PC-9 (cell line): ENCODE measurements at regions not wholly inside any gene's neighbourhood (a gene's known extent, or its start where the extent isn't known, plus 50 kb on each side); places are given as distances from the start of the nearest gene placed in this dataset.

ENCODE experiments used
- BruUV-seq: library from RNA; stranded (reverse); fragments of 400-500 nt; replicated peaks from 2 replicates; lab custom pipeline; 2021; lab: Mats Ljungman, UMichigan
- CTCF ChIA-PET: fragments of 300-600 bp; sonication (Branson Sonifier 250); formaldehyde crosslinking; loops from one replicate; lab custom pipeline; 2022; ENCODE audit warnings: antibody characterized with exemption; lab: Charles Lee
- POLR2A ChIA-PET: fragments of 300-600 bp; sonication (Branson Sonifier 250); formaldehyde crosslinking; loops from one replicate; lab custom pipeline; 2022; ENCODE audit warnings: antibody characterized with exemption; ENCODE audit not compliant: unreplicated experiment; lab: Charles Lee
- DNase-seq, 2 experiments: peaks; one replicate each; pipeline versions ENCODE4 v3.0.0 to v3.0.0-alpha.2; 2015 to 2022; ENCODE audit warnings: mixed read lengths in 1 of 2
- H2AFZ ChIP-seq: fragments of 200-600 bp; sonication (generic); 2 replicates; pipeline ENCODE4 v1.8.1; 2017; ENCODE audit warnings: antibody characterized with exemption
- H3F3A ChIP-seq: fragments of 200-600 bp; sonication (generic); 2 replicates; pipeline ENCODE4 v1.8.1; 2017; ENCODE audit warnings: antibody characterized with exemption, mild to moderate bottlenecking, low read depth; ENCODE audit not compliant: insufficient read depth
- H3K27ac ChIP-seq: fragments of 200-600 bp; sonication (generic); 2 replicates; pipeline ENCODE4 v1.6.1; 2016; ENCODE audit warnings: mixed run types
- H3K27me3 ChIP-seq: fragments of 200-600 bp; sonication (generic); 2 replicates; pipeline ENCODE4 v1.6.1; 2016; ENCODE audit warnings: low read depth, mixed run types; ENCODE audit not compliant: insufficient read depth
- H3K36me3 ChIP-seq: fragments of 200-600 bp; sonication (generic); 2 replicates; pipeline ENCODE4 v1.6.1; 2016; ENCODE audit warnings: low read depth, mixed run types
- H3K4me1 ChIP-seq: fragments of 200-600 bp; sonication (generic); replicated peaks from 2 replicates; pipeline ENCODE4 v1.6.1; 2016; ENCODE audit warnings: mixed run types; ENCODE audit not compliant: insufficient read depth
- H3K4me2 ChIP-seq: fragments of 200-600 bp; sonication (generic); 2 replicates; pipeline ENCODE4 v1.6.1; 2017; ENCODE audit warnings: mixed run types
- H3K4me3 ChIP-seq: fragments of 200-600 bp; sonication (generic); 2 replicates; pipeline ENCODE4 v1.6.1; 2016; ENCODE audit warnings: mixed run types
- H3K79me2 ChIP-seq: fragments of 200-600 bp; sonication (generic); 2 replicates; pipeline ENCODE4 v1.6.1; 2017; ENCODE audit warnings: low read depth, mixed run types
- H3K9me2 ChIP-seq: fragments of 200-600 bp; sonication (generic); 2 replicates; pipeline ENCODE4 v1.8.1; 2017; ENCODE audit warnings: mild to moderate bottlenecking; ENCODE audit not compliant: insufficient read depth
- H3K9me3 ChIP-seq: fragments of 200-600 bp; sonication (generic); 2 replicates; pipeline ENCODE4 v1.8.1; 2016; ENCODE audit warnings: low read depth; ENCODE audit not compliant: insufficient read depth
- H4K20me1 ChIP-seq: fragments of 200-600 bp; sonication (generic); 2 replicates; pipeline ENCODE4 v1.8.1; 2017; ENCODE audit not compliant: insufficient read depth
- EZH2 ChIP-seq: fragments of 200-600 bp; sonication (generic); IDR thresholded peaks from 2 replicates; pipeline ENCODE4 v1.8.0; 2017; ENCODE audit warnings: antibody characterized with exemption, low read depth
- intact Hi-C: fragments of 100-400 bp; cut with micrococcal nuclease; formaldehyde crosslinking; loops from one replicate; pipeline ENCODE4 v1.10.0; 2022; ENCODE audit not compliant: unreplicated experiment
- TF ChIP-seq, protein P1 (sequence below): fragments of 200-600 bp; sonication (generic); conservative IDR thresholded peaks from 2 replicates; pipeline ENCODE4 v1.6.1; 2017; ENCODE audit warnings: mixed run types, antibody characterized with exemption, mild to moderate bottlenecking, moderate library complexity

GRCh38 chr2:16393500-16394071 lies 272.0 kb downstream of the CYRIA start:
- Histone ChIP-seq H3K27me3 (peaks cover 41% of the 10 kb centered on the region), H3K4me2 (no peak overlapping the region), H3K9me2 (no peaks in the 10 kb centered on the region), H3K4me1 (no peaks in the 10 kb centered on the region), H3K36me3 (no peaks in the 10 kb centered on the region), H3K9me3 (no peaks in the 10 kb centered on the region), H2AFZ (no peak overlapping the region), H3K4me3 (no peak overlapping the region), H3F3A (no peaks in the 10 kb centered on the region), H3K27ac (no peak overlapping the region), H4K20me1 (no peaks in the 10 kb centered on the region), H3K79me2 (no peaks in the 10 kb centered on the region)
- DNase-seq: no peak
- BruUV-seq: no TSS peak
- CTCF ChIA-PET: no interaction called here
- intact Hi-C loops: no loop called here
- POLR2A ChIA-PET: no interaction called here
- TF ChIP-seq EZH2: no peak
- TF ChIP-seq, protein P1, sequence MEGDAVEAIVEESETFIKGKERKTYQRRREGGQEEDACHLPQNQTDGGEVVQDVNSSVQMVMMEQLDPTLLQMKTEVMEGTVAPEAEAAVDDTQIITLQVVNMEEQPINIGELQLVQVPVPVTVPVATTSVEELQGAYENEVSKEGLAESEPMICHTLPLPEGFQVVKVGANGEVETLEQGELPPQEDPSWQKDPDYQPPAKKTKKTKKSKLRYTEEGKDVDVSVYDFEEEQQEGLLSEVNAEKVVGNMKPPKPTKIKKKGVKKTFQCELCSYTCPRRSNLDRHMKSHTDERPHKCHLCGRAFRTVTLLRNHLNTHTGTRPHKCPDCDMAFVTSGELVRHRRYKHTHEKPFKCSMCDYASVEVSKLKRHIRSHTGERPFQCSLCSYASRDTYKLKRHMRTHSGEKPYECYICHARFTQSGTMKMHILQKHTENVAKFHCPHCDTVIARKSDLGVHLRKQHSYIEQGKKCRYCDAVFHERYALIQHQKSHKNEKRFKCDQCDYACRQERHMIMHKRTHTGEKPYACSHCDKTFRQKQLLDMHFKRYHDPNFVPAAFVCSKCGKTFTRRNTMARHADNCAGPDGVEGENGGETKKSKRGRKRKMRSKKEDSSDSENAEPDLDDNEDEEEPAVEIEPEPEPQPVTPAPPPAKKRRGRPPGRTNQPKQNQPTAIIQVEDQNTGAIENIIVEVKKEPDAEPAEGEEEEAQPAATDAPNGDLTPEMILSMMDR: no peak

DNA sequence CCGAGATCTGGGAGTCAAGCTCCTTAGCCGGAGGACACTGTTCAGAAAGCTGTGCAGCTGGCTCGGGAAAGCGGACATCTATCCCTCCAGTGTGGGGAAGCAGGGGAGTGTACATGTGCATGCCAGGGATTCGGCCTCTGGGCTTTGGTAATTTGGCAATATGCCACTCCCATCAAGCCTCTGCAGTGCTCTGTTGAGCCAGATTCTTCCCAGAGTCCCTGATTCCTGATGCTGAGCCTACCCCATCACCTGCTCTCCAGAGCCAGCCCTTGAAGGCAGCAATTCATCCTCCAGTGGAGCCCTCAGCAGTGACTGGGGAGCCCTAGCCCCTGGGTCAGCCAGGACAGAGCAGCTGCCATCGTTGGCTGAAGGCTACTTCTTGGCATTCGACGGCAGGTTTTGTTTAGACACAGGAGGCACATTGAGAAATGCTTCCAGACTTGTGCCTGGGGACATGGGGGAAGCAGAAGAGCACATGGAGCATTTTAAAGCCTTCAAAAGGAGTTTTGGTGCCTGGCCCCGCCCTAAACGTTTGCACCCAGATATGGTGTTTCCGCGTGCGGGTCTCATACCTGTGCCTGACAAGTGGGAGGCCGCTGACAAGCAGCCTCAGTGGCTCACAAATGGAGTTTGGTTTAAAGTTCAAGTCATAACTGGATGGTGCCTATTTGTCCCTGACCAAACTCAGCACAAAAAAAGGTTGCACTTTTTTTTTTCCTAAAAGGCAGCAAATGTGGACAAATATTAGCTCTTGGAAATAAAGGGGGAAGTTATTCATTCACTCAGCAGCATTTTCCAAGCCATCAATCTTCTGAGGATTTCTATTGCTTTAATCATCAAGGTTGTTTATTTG lies 272.8 kb downstream of the CYRIA start:
- BruUV-seq: no TSS peak
- intact Hi-C loops: no loop called here
- ChIA-PET POLR2A (no interaction called here), CTCF (no interaction called here)
- H3K9me2 ChIP-seq: no peaks in the 10 kb centered on the region
- DNase-seq: no peak
- peaks cover 44% of the 10 kb centered on the region for H3K27me3 ChIP-seq
- H3K36me3 ChIP-seq: no peaks in the 10 kb centered on the region
- H3F3A ChIP-seq: no peaks in the 10 kb centered on the region
- H4K20me1 ChIP-seq: no peaks in the 10 kb centered on the region
- H3K4me1 ChIP-seq: no peaks in the 10 kb centered on the region
- H3K9me3 ChIP-seq: no peaks in the 10 kb centered on the region
- TF ChIP-seq EZH2: no peak
- TF ChIP-seq, protein P1: no peak
- no peak overlapping the region for H3K4me3 ChIP-seq
- no peak overlapping the region for H3K27ac ChIP-seq
- no peak overlapping the region for H3K4me2 ChIP-seq
- no peaks in the 10 kb centered on the region for H3K79me2 ChIP-seq
- H2AFZ ChIP-seq: no peak overlapping the region

DNA sequence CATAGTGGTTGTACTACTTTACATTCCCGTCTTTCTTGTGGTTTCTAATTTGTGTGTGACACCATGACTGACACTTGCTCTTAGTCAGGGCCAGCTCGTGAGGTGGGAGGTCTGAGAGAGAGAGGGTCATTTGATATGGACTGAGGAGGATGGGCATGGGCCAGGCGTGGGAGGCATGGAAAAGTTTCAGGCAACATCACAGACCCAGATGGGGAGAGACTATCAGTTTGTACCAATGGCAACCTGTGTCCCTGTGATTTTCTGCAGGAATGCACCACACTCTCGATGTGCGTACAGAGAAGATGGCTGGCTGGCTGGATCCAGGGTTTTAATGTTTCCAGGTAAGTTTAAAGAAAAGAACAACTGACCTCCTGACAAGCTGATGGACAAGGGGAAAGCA lies 273.6 kb downstream of the CYRIA start:
- intact Hi-C loops: no loop called here
- no peak overlapping the region for H2AFZ ChIP-seq
- no peaks in the 10 kb centered on the region for H3K9me3 ChIP-seq
- H3K27ac ChIP-seq: no peak overlapping the region
- H3K4me2 ChIP-seq: no peak overlapping the region
- no peaks in the 10 kb centered on the region for H3K4me1 ChIP-seq
- H3K27me3 ChIP-seq: peaks cover 52% of the 10 kb centered on the region
- no peaks in the 10 kb centered on the region for H3K36me3 ChIP-seq
- no peak for DNase-seq
- no peaks in the 10 kb centered on the region for H3K9me2 ChIP-seq
- TF ChIP-seq, protein P1: no peak
- no peak for TF ChIP-seq EZH2
- no peaks in the 10 kb centered on the region for H4K20me1 ChIP-seq
- ChIA-PET CTCF (no interaction called here), POLR2A (no interaction called here)
- no peak overlapping the region for H3K4me3 ChIP-seq
- BruUV-seq: no TSS peak
- no peaks in the 10 kb centered on the region for H3K79me2 ChIP-seq
- no peaks in the 10 kb centered on the region for H3F3A ChIP-seq
